ENCODE measurements at regions not wholly inside any gene's neighbourhood (a gene's known extent, or its start where the extent isn't known, plus 50 kb on each side); places are given as distances from the start of the nearest gene placed in this dataset.

GRCh38 chr14:71595441-71595840 lies 336.8 kb upstream of the RGS6 start:
- no peak for ATAC-seq (ENCODE audit: poor library complexity)
- Mint-ChIP-seq H3K27ac (peak overlapping the region; percentile 64), H3K27me3 (no peaks in the 10 kb centered on the region), H3K4me3 (no peak overlapping the region), H3K36me3 (ENCODE audit: low read depth) (peaks cover 21% of the 10 kb centered on the region), H3K9me3 (peaks cover 2% of the 10 kb centered on the region), H3K4me1 (ENCODE audit: low read depth) (peaks cover 59% of the 10 kb centered on the region)
- H3K4me3 ChIP-seq (ENCODE audit: low read length), result no peak overlapping the region
- no peak for TF ChIP-seq CTCF (IDR thresholded peaks at IDR 0.05)
- no peaks in the 10 kb centered on the region for H3K27me3 ChIP-seq (ENCODE audit: control insufficient read depth in 1 of 2, insufficient read depth in 2 of 2, low read length in 2 of 2)
- intact Hi-C loops (cut with DNase I, micrococcal nuclease), result no loop called here
- H3K4me1 ChIP-seq (ENCODE audit: insufficient read depth, low read length), result peaks cover 14% of the 10 kb centered on the region
- H3K36me3 ChIP-seq (ENCODE audit: insufficient read depth, low read length), result no peaks in the 10 kb centered on the region
- no peak for DNase-seq
- H3K27ac ChIP-seq (ENCODE audit: low read depth in 1 of 2, low read length in 2 of 2), result no peak overlapping the region
- POLR2A ChIA-PET, result no interaction called here
- CTCF ChIA-PET, result no interaction called here
- peaks cover 0 to 6% of the 10 kb centered on the region in 2 experiments for H3K9me3 ChIP-seq (ENCODE audit: control insufficient read depth in 1 of 2, insufficient read depth in 1 of 2, low read length in 2 of 2)

DNA sequence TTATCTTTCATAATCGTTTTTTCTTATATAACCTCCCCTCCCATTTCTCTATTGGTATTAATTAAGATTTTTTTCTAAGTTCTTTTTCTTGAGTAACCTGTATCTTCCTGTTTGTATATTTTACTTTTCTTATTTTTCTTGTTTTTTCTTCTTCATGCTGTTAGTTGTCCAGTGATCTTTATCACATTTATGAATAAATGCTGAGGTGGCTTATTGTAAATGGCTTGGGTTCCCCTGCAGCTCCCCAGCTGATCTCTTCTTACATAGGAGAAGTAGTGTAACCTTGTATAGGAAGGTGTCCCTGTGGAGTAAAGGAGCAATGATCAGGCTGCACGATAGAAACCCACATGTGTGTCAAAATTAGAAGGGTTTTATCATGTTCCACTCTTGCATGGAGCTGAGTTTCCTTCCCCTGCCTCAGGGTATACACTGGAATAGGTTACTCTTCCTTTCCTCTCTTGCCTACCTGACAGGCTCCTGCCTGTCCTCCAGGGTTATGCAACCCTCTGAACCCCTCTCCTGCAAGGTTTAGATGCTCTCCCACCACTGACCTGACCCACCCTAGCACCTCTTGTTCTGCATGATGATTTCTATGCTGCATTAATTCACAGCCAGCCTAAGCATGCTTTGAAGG lies 334.8 kb upstream of the RGS6 start:
- no peaks in the 10 kb centered on the region for H3K27me3 ChIP-seq (ENCODE audit: control insufficient read depth in 1 of 2, insufficient read depth in 2 of 2, low read length in 2 of 2)
- Mint-ChIP-seq H3K36me3 (ENCODE audit: low read depth) (peaks cover 40% of the 10 kb centered on the region), H3K4me1 (ENCODE audit: low read depth) (peaks cover 47% of the 10 kb centered on the region), H3K27me3 (no peaks in the 10 kb centered on the region), H3K27ac (no peak overlapping the region), H3K4me3 (no peak overlapping the region), H3K9me3 (peaks cover 4% of the 10 kb centered on the region)
- H3K36me3 ChIP-seq (ENCODE audit: insufficient read depth, low read length), result no peaks in the 10 kb centered on the region
- no peak for ATAC-seq (ENCODE audit: poor library complexity)
- CTCF ChIA-PET, result no interaction called here
- no peak for TF ChIP-seq CTCF (IDR thresholded peaks at IDR 0.05)
- intact Hi-C loops (cut with DNase I, micrococcal nuclease), result no loop called here
- peaks cover 0 to 10% of the 10 kb centered on the region in 2 experiments for H3K9me3 ChIP-seq (ENCODE audit: control insufficient read depth in 1 of 2, insufficient read depth in 1 of 2, low read length in 2 of 2)
- DNase-seq, result no peak
- peaks cover 12% of the 10 kb centered on the region for H3K4me1 ChIP-seq (ENCODE audit: insufficient read depth, low read length)
- no peak overlapping the region for H3K27ac ChIP-seq (ENCODE audit: low read depth in 1 of 2, low read length in 2 of 2)
- POLR2A ChIA-PET, result no interaction called here
- no peak overlapping the region for H3K4me3 ChIP-seq (ENCODE audit: low read length)

DNA sequence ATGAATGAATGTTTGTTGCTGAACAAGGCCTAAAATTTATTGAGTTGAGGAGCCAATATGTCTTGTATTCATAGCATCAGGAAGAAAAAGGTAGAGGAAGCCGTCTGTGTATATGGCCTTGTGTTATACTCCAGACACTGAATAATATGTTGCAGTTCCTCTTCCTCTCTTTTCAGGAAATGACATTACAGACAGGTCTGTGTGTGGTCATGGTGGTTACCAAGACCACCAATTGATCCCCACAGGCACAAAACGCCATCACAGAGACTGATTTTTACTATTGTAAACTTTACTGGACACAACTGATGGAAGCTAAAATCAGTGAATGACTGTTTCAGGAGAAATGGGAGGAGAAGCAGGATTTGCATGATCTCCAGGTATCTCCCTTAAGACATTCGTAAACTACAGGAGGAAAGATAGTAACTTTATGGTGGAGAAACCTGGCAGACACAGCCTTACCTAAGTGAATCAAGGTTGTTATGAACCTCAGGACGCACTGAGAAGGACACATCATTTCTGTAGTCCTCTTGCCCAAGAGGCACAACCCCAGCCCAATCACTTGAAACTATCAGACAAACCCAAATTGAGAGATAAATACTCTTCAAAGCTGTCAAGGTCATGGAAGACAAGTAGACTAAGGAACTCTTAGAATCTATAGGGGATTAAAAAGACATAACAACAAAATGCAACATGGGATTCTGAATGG lies 334.1 kb upstream of the RGS6 start:
- CTCF ChIA-PET, result no interaction called here
- Histone ChIP-seq H3K4me1 (ENCODE audit: insufficient read depth, low read length) (peaks cover 11% of the 10 kb centered on the region), H3K9me3 (ENCODE audit: control insufficient read depth in 1 of 2, insufficient read depth in 1 of 2, low read length in 2 of 2) (peaks cover 0 to 10% of the 10 kb centered on the region in 2 experiments), H3K4me3 (ENCODE audit: low read length) (no peak overlapping the region), H3K36me3 (ENCODE audit: insufficient read depth, low read length) (no peaks in the 10 kb centered on the region), H3K27ac (ENCODE audit: low read depth in 1 of 2, low read length in 2 of 2) (no peak overlapping the region), H3K27me3 (ENCODE audit: control insufficient read depth in 1 of 2, insufficient read depth in 2 of 2, low read length in 2 of 2) (no peaks in the 10 kb centered on the region)
- POLR2A ChIA-PET, result no interaction called here
- Mint-ChIP-seq H3K4me3 (no peak overlapping the region), H3K27me3 (no peaks in the 10 kb centered on the region), H3K27ac (no peak overlapping the region), H3K9me3 (peaks cover 4% of the 10 kb centered on the region), H3K36me3 (ENCODE audit: low read depth) (peaks cover 47% of the 10 kb centered on the region), H3K4me1 (ENCODE audit: low read depth) (peaks cover 45% of the 10 kb centered on the region)
- TF ChIP-seq CTCF (IDR thresholded peaks at IDR 0.05), result no peak
- ATAC-seq (ENCODE audit: poor library complexity) (no peak), DNase-seq (peak in 2 of 14 experiments; percentile 5 to 25)
- intact Hi-C loops (cut with DNase I, micrococcal nuclease), result no loop called here
